ENCODE measurements at regions not wholly inside any gene's neighbourhood (a gene's known extent, or its start where the extent isn't known, plus 50 kb on each side); places are given as distances from the start of the nearest gene placed in this dataset.

GRCh38 chr5:125833398-125833797 is 589.8 kb upstream of the GRAMD2B start:
- DNase-seq = no peak

- DNase-seq = no peak
These were observed 588.6 kb upstream of the GRAMD2B start for GRCh38 chr5:125834438-125835115.

DNA sequence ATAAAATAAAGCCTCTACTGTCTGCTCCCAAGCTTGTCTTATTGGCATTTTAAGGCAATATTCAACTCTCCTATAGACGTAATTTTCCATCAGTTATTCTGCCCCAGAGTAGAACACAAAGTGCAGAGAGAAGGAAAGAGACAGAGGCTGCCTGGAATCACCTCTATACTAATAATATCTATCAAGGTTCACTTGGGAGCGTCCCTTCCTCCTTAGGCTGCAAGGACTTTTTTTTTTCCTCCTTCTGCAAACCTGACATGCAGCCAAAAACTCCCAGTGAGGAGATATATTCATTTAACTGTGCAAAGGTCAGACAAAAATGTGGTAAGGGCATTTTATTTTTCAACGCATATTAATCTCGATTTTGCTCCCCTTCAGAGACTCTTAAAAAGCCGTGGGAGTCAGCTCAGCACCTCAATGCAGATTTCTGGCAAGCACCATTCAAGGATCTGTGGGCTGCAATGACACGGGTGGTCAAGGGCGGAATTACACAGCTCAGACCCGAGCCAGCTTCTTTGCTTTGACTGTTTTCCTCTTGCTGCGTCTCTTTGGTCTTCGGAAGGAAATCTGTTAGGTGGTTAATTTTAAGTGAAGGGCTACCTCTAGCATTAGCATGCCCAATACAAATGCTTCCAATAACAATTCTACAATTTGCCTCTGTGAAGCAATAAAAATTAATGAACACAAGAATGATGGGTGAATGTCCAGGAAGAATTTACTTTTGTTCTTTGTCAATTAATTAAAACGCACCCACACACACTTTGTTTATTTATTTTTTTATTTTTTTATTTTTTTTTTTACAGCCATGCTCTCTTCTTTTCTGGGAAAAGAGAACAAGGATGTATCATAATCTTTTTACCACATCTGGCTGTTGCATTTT is 587.7 kb upstream of the GRAMD2B start:
- DNase-seq = peak; percentile 30

DNA sequence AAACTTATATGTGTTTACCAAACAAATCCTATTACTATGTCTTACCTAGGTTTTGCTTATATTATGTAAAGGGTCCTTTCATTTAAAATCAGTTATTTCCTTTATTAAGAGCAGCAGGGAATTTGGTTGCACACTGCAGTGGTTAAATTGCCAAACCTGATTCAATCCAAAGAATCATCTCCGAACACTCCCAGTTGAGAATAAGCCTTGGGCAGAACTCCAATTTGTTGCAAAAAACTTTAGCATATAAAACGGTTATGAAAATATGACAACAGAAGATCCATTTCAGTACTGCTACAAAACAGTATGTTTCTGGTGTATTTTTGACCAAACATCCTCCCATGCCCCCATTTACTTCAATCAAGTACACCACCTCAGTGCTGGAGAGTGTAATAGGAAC is 587.0 kb upstream of the GRAMD2B start:
- DNase-seq = no peak

GRCh38 chr5:125837866-125838265 is 585.3 kb upstream of the GRAMD2B start:
- no peak for DNase-seq

- DNase-seq = no peak
These were observed 575.6 kb upstream of the GRAMD2B start for GRCh38 chr5:125847561-125847960.

DNA sequence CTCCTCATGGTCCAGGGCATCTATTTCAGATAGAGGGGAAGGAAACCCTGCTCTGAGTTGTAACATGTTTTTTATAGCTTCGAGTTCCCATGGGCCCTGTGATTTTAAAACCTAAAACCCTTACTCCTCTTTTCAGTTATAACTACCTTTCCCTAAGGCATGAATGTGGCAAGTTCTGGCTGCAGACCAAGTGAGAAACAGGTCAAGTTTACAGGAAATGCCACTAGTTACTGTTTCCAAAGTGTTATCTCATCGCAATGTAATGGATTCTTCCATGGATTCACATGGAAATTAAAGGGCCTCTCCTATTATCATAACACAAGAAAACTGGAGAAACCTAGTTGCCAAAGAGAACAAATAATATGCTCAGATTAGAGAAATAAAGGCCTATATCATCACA is 574.5 kb upstream of the GRAMD2B start:
- no peak for DNase-seq

- no peak for DNase-seq
These were observed 566.3 kb upstream of the GRAMD2B start for GRCh38 chr5:125856949-125857348.

GRCh38 chr5:125863579-125863978 is 559.6 kb upstream of the GRAMD2B start:
- DNase-seq = no peak

DNA sequence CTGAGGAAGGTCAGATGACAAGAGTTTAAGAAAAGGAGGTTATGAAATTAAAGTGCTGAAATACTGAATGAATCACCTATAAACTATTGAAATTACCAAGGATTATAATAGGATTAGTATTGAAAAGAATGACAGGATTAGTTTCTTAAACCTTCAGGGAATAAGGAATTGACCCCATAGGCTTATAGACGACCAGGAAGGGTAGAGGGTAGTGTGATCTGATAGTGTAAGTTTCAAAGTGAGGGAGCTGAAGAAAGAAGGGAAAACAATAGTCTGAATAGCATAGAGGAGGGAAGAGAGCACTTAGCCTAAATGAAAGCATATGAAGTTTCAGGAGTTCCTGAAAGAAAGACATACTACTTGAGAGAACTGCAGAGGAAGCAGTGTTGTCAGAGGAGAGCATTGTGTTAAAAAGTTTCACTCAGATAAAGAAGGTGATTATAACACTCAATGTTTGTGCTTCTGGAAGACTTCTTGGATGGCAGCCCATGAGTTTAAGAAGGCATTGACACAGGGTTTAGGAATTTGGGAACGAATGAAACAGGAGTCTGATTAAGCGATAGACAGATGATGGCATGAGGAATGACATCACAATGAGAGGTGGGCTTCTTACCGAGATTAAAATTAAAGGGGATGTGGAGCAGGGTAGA is 557.9 kb upstream of the GRAMD2B start:
- no peak for DNase-seq

- DNase-seq = no peak
These were observed 555.2 kb upstream of the GRAMD2B start for GRCh38 chr5:125868036-125868435.

- no peak for DNase-seq
These were observed 553.0 kb upstream of the GRAMD2B start for GRCh38 chr5:125870256-125870655.

DNA sequence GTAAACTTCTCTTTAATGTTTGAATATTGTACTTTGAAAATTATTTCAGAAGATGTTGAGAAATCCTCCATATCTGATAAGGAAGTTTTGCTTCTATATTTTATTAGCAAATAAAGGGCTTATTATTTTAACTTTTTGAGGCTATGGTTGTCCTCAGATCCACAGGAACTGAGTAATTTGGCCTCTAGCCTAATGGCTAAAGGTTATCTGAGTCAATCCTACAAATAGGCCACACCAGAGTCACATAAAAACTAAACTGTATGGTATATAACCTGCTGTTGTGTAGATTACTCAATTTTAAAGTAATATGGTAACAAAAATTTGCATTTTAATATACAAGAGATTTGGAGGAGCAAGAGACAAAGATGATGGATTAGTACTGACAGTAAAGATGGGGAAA is 549.2 kb upstream of the GRAMD2B start:
- DNase-seq = no peak

- DNase-seq = no peak
These were observed 548.5 kb upstream of the GRAMD2B start for GRCh38 chr5:125874717-125875116.

- no peak for DNase-seq
These were observed 546.0 kb upstream of the GRAMD2B start for GRCh38 chr5:125877248-125877647.

DNA sequence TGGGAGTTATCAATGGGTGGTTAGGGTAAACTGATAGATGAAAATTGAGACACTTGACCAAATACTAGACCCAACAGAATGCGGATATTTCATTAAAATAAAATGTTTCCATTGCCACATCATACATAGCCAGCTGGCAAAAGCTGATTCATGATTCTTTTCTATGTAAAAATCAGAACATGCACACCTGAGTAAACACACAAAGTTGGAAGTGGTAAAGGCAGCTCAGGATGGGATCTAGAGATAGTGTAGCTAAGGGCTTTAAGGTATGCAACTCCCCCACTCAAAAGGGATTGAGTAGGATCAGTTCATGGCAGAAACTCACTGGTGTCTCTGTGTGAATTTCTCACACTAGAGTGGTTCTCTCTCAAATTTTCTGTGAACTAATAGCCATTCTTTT is 541.1 kb upstream of the GRAMD2B start:
- no peak for DNase-seq

GRCh38 chr5:125883223-125883622 is 540.0 kb upstream of the GRAMD2B start:
- no peak for DNase-seq

- no peak for DNase-seq
These were observed 534.9 kb upstream of the GRAMD2B start for GRCh38 chr5:125888358-125888757.

DNA sequence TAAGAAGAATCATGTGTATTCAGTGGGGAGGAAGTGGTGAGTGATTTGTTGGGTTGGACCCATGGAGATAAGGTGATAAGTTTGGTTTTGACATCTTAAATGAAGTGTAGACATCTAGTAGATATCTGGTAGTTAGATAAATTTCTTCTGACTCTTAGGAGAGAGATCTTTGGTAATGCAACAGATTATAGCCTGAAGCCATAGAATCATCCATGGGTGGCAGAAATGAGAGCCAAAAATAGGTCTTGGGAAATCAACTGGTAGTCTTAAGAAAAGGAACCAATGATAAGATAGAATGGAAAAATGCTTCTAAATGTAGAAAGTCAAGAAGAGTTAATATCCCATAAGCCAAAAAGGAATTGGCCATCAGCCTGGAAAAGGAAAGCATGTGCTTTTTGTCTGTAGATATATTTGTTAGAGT is 532.7 kb upstream of the GRAMD2B start:
- DNase-seq = no peak

GRCh38 chr5:125891061-125891725 is 532.0 kb upstream of the GRAMD2B start:
- DNase-seq = no peak

GRCh38 chr5:125894383-125894782 is 528.8 kb upstream of the GRAMD2B start:
- no peak for DNase-seq

- no peak for DNase-seq
These were observed 526.8 kb upstream of the GRAMD2B start for GRCh38 chr5:125896368-125896767.

- DNase-seq = no peak
These were observed 526.1 kb upstream of the GRAMD2B start for GRCh38 chr5:125897089-125897488.
